OCI-LY7 (cell line): ENCODE measurements at regions not wholly inside any gene's neighbourhood (a gene's known extent, or its start where the extent isn't known, plus 50 kb on each side); places are given as distances from the start of the nearest gene placed in this dataset.

Source experiments
- CTCF ChIP-seq: fragments of 200-600 bp; sonication (generic); conservative IDR thresholded peaks from 2 replicates; pipeline ENCODE4 v1.5.1; 2014; ENCODE audit warnings: mild to moderate bottlenecking, antibody characterized with exemption, low read length, moderate library complexity, mixed read lengths
- EZH2phosphoT487 ChIP-seq: fragments of 200-600 bp; sonication (generic); IDR thresholded peaks from 2 replicates; pipeline ENCODE4 v1.6.1; 2018; ENCODE audit warnings: low read depth, borderline replicate concordance, mild to moderate bottlenecking, mixed run types, antibody characterized with exemption, low read length, moderate library complexity, mixed read lengths

DNA sequence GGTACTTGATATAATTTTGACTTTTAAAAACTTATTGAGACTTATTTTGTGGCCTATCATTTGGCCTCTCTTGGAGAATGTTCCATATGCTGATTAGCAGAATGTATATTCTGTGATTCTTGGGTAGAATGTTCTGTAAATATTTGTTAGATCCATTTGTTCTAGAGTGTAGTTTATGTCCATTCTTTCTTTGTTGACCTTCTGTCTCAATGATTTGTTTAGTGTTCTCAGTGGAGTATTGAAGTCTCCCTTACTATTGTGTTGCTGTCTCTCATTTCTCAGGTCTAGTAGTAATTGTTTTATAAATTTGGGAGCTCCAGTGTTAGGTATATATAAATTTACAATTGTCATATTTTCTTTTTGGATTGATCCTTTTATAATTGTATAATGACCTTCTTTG is 349.6 kb upstream of the CWC22 start:
- no peak for TF ChIP-seq CTCF
- TF ChIP-seq EZH2phosphoT487 = no peak
